ENCODE measurements at regions not wholly inside any gene's neighbourhood (a gene's known extent, or its start where the extent isn't known, plus 50 kb on each side); places are given as distances from the start of the nearest gene placed in this dataset.
"Not testable (repeated sequence)": the region's sequence is repeated elsewhere in the genome, so short reads cannot be mapped to it uniquely, and the experiment has no call there.

- Histone ChIP-seq H3K27me3 (ENCODE audit: control insufficient read depth in 1 of 2, insufficient read depth in 2 of 2, low read length in 2 of 2) (no peaks in the 10 kb centered on the region), H3K27ac (ENCODE audit: low read depth, low read length) (no peak overlapping the region), H3K9me3 (ENCODE audit: low read length) (no peaks in the 10 kb centered on the region), H3K4me1 (ENCODE audit: insufficient read depth, low read length) (no peaks in the 10 kb centered on the region), H3K4me3 (ENCODE audit: low read depth in 1 of 2, low read length in 2 of 2) (no peak overlapping the region), H3K9ac (ENCODE audit: low read length) (no peak overlapping the region), H3K36me3 (ENCODE audit: insufficient read depth, low read length) (no peaks in the 10 kb centered on the region)
Observed at GRCh38 chr12:4190366-4191063, 83.0 kb upstream of the CCND2 start.

- H3K4me3 ChIP-seq (ENCODE audit: low read depth in 1 of 2, low read length in 2 of 2), result no peak overlapping the region
Observed at GRCh38 chr12:4189721-4190120, 83.8 kb upstream of the CCND2 start.

GRCh38 chr12:4187916-4188315 is 85.6 kb upstream of the CCND2 start:
- Histone ChIP-seq H3K27me3 (ENCODE audit: control insufficient read depth in 1 of 2, insufficient read depth in 2 of 2, low read length in 2 of 2) (no peaks in the 10 kb centered on the region), H3K9ac (ENCODE audit: low read length) (no peak overlapping the region), H3K4me3 (ENCODE audit: low read depth in 1 of 2, low read length in 2 of 2) (no peak overlapping the region), H3K4me1 (ENCODE audit: insufficient read depth, low read length) (no peaks in the 10 kb centered on the region), H3K27ac (ENCODE audit: low read depth, low read length) (no peak overlapping the region), H3K36me3 (ENCODE audit: insufficient read depth, low read length) (no peaks in the 10 kb centered on the region), H3K9me3 (ENCODE audit: low read length) (no peaks in the 10 kb centered on the region)

More at GRCh38 chr12:4189721-4190120, 83.8 kb upstream of the CCND2 start:
- H3K36me3 ChIP-seq (ENCODE audit: insufficient read depth, low read length), result no peaks in the 10 kb centered on the region
- no peaks in the 10 kb centered on the region for H3K27me3 ChIP-seq (ENCODE audit: control insufficient read depth in 1 of 2, insufficient read depth in 2 of 2, low read length in 2 of 2)
- no peaks in the 10 kb centered on the region for H3K4me1 ChIP-seq (ENCODE audit: insufficient read depth, low read length)
- H3K9ac ChIP-seq (ENCODE audit: low read length), result no peak overlapping the region
- no peak overlapping the region for H3K27ac ChIP-seq (ENCODE audit: low read depth, low read length)
- no peaks in the 10 kb centered on the region for H3K9me3 ChIP-seq (ENCODE audit: low read length)

- H3K27ac ChIP-seq (ENCODE audit: low read depth, low read length); H3K4me1 ChIP-seq (ENCODE audit: insufficient read depth, low read length); H3K4me3 ChIP-seq (ENCODE audit: low read depth in 1 of 2, low read length in 2 of 2); H3K9me3 ChIP-seq (ENCODE audit: low read length); H3K27me3 ChIP-seq (ENCODE audit: control insufficient read depth in 1 of 2, insufficient read depth in 2 of 2, low read length in 2 of 2); H3K9ac ChIP-seq (ENCODE audit: low read length); H3K36me3 ChIP-seq (ENCODE audit: insufficient read depth, low read length): not testable (repeated sequence)
Observed at GRCh38 chr12:4187315-4187714, 86.2 kb upstream of the CCND2 start.

- Histone ChIP-seq H3K4me1 (ENCODE audit: insufficient read depth, low read length) (no peaks in the 10 kb centered on the region), H3K9me3 (ENCODE audit: low read length) (no peaks in the 10 kb centered on the region), H3K4me3 (ENCODE audit: low read depth in 1 of 2, low read length in 2 of 2) (no peak overlapping the region), H3K36me3 (ENCODE audit: insufficient read depth, low read length) (no peaks in the 10 kb centered on the region), H3K9ac (ENCODE audit: low read length) (no peak overlapping the region), H3K27me3 (ENCODE audit: control insufficient read depth in 1 of 2, insufficient read depth in 2 of 2, low read length in 2 of 2) (no peaks in the 10 kb centered on the region), H3K27ac (ENCODE audit: low read depth, low read length) (no peak overlapping the region)
Observed at GRCh38 chr12:4178424-4179170, 95.0 kb upstream of the CCND2 start.

- Histone ChIP-seq H3K9ac (ENCODE audit: low read length) (no peak overlapping the region), H3K27ac (ENCODE audit: low read depth, low read length) (no peak overlapping the region), H3K4me1 (ENCODE audit: insufficient read depth, low read length) (no peaks in the 10 kb centered on the region), H3K36me3 (ENCODE audit: insufficient read depth, low read length) (no peaks in the 10 kb centered on the region), H3K4me3 (ENCODE audit: low read depth in 1 of 2, low read length in 2 of 2) (no peak overlapping the region), H3K27me3 (ENCODE audit: control insufficient read depth in 1 of 2, insufficient read depth in 2 of 2, low read length in 2 of 2) (no peaks in the 10 kb centered on the region), H3K9me3 (ENCODE audit: low read length) (no peaks in the 10 kb centered on the region)
Observed at GRCh38 chr12:4177262-4177661, 96.3 kb upstream of the CCND2 start.

- Histone ChIP-seq H3K9ac (ENCODE audit: low read length) (no peak overlapping the region), H3K4me3 (ENCODE audit: low read depth in 1 of 2, low read length in 2 of 2) (no peak overlapping the region), H3K36me3 (ENCODE audit: insufficient read depth, low read length) (no peaks in the 10 kb centered on the region), H3K27me3 (ENCODE audit: control insufficient read depth in 1 of 2, insufficient read depth in 2 of 2, low read length in 2 of 2) (no peaks in the 10 kb centered on the region), H3K27ac (ENCODE audit: low read depth, low read length) (no peak overlapping the region), H3K9me3 (ENCODE audit: low read length) (no peaks in the 10 kb centered on the region), H3K4me1 (ENCODE audit: insufficient read depth, low read length) (no peaks in the 10 kb centered on the region)
Observed at GRCh38 chr12:4176168-4176567, 97.4 kb upstream of the CCND2 start.

GRCh38 chr12:4174417-4174816 is 99.1 kb upstream of the CCND2 start:
- no peaks in the 10 kb centered on the region for H3K9me3 ChIP-seq (ENCODE audit: low read length)
- H3K4me1 ChIP-seq (ENCODE audit: insufficient read depth, low read length), result no peaks in the 10 kb centered on the region
- no peak overlapping the region for H3K9ac ChIP-seq (ENCODE audit: low read length)
- no peaks in the 10 kb centered on the region for H3K36me3 ChIP-seq (ENCODE audit: insufficient read depth, low read length)
- H3K27me3 ChIP-seq (ENCODE audit: control insufficient read depth in 1 of 2, insufficient read depth in 2 of 2, low read length in 2 of 2), result no peaks in the 10 kb centered on the region
- H3K27ac ChIP-seq (ENCODE audit: low read depth, low read length), result no peak overlapping the region
- no peak overlapping the region for H3K4me3 ChIP-seq (ENCODE audit: low read depth in 1 of 2, low read length in 2 of 2)

GRCh38 chr12:4172999-4173398 is 100.6 kb upstream of the CCND2 start:
- no peak overlapping the region for H3K27ac ChIP-seq (ENCODE audit: low read depth, low read length)
- H3K9ac ChIP-seq (ENCODE audit: low read length), result no peak overlapping the region
- no peaks in the 10 kb centered on the region for H3K27me3 ChIP-seq (ENCODE audit: control insufficient read depth in 1 of 2, insufficient read depth in 2 of 2, low read length in 2 of 2)
- no peak overlapping the region for H3K4me3 ChIP-seq (ENCODE audit: low read depth in 1 of 2, low read length in 2 of 2)
- no peaks in the 10 kb centered on the region for H3K9me3 ChIP-seq (ENCODE audit: low read length)
- no peaks in the 10 kb centered on the region for H3K4me1 ChIP-seq (ENCODE audit: insufficient read depth, low read length)
- no peaks in the 10 kb centered on the region for H3K36me3 ChIP-seq (ENCODE audit: insufficient read depth, low read length)

GRCh38 chr12:4171742-4172141 is 101.8 kb upstream of the CCND2 start:
- Histone ChIP-seq H3K27ac (ENCODE audit: low read depth, low read length) (no peak overlapping the region), H3K36me3 (ENCODE audit: insufficient read depth, low read length) (no peaks in the 10 kb centered on the region), H3K4me3 (ENCODE audit: low read depth in 1 of 2, low read length in 2 of 2) (no peak overlapping the region), H3K9me3 (ENCODE audit: low read length) (no peaks in the 10 kb centered on the region), H3K4me1 (ENCODE audit: insufficient read depth, low read length) (no peaks in the 10 kb centered on the region), H3K9ac (ENCODE audit: low read length) (no peak overlapping the region), H3K27me3 (ENCODE audit: control insufficient read depth in 1 of 2, insufficient read depth in 2 of 2, low read length in 2 of 2) (no peaks in the 10 kb centered on the region)

- H3K4me1 ChIP-seq (ENCODE audit: insufficient read depth, low read length), result peaks cover 4% of the 10 kb centered on the region
- no peaks in the 10 kb centered on the region for H3K9me3 ChIP-seq (ENCODE audit: low read length)
- no peaks in the 10 kb centered on the region for H3K27me3 ChIP-seq (ENCODE audit: control insufficient read depth in 1 of 2, insufficient read depth in 2 of 2, low read length in 2 of 2)
- H3K9ac ChIP-seq (ENCODE audit: low read length), result no peak overlapping the region
- no peak overlapping the region for H3K4me3 ChIP-seq (ENCODE audit: low read depth in 1 of 2, low read length in 2 of 2)
- no peak overlapping the region for H3K27ac ChIP-seq (ENCODE audit: low read depth, low read length)
- H3K36me3 ChIP-seq (ENCODE audit: insufficient read depth, low read length), result no peaks in the 10 kb centered on the region
Observed at GRCh38 chr12:4169959-4170358, 103.6 kb upstream of the CCND2 start.

GRCh38 chr12:4169531-4169930 is 104.0 kb upstream of the CCND2 start:
- H3K4me1 ChIP-seq (ENCODE audit: insufficient read depth, low read length), result peaks cover 4% of the 10 kb centered on the region
- H3K27me3 ChIP-seq (ENCODE audit: control insufficient read depth in 1 of 2, insufficient read depth in 2 of 2, low read length in 2 of 2), result no peaks in the 10 kb centered on the region
- H3K4me3 ChIP-seq (ENCODE audit: low read depth in 1 of 2, low read length in 2 of 2), result no peak overlapping the region
- H3K27ac ChIP-seq (ENCODE audit: low read depth, low read length), result no peak overlapping the region
- H3K9me3 ChIP-seq (ENCODE audit: low read length), result no peaks in the 10 kb centered on the region
- no peak overlapping the region for H3K9ac ChIP-seq (ENCODE audit: low read length)
- no peaks in the 10 kb centered on the region for H3K36me3 ChIP-seq (ENCODE audit: insufficient read depth, low read length)
